SU-DHL-6 (cell line): ENCODE measurements at regions not wholly inside any gene's neighbourhood (a gene's known extent, or its start where the extent isn't known, plus 50 kb on each side); places are given as distances from the start of the nearest gene placed in this dataset.

Experiments
- H2AFZ ChIP-seq: fragments of 200-600 bp; sonication (generic); 2 replicates; pipeline ENCODE4 v1.6.1; 2014; ENCODE audit warnings: low read depth, mild to moderate bottlenecking, moderate library complexity, mixed read lengths, antibody characterized with exemption, low read length; ENCODE audit not compliant: severe bottlenecking
- H3F3A ChIP-seq: fragments of 200-600 bp; shearing (Covaris generic); 2 replicates; pipeline ENCODE4 v1.6.0; 2016; ENCODE audit warnings: antibody characterized with exemption, mild to moderate bottlenecking; ENCODE audit not compliant: insufficient read depth
- H3K27ac ChIP-seq: fragments of 200-600 bp; sonication (generic); 2 replicates; pipeline ENCODE4 v1.5.1; 2016; ENCODE audit warnings: low read depth, mild to moderate bottlenecking, low read length, moderate library complexity, mixed read lengths
- H3K27me3 ChIP-seq: fragments of 200-600 bp; sonication (generic), shearing (Covaris generic); 2 replicates; pipeline ENCODE4 v1.6.0; 2014; ENCODE audit warnings: mild to moderate bottlenecking, low read length
- H3K36me3 ChIP-seq: fragments of 200-600 bp; sonication (generic); 2 replicates; pipeline ENCODE4 v1.6.1; 2014; ENCODE audit warnings: mild to moderate bottlenecking, low read length, mixed read lengths
- H3K4me2 ChIP-seq: fragments of 300-600, 200-600 bp; shearing (Covaris generic), sonication (generic); 2 replicates; pipeline ENCODE4 v1.6.0; 2014; ENCODE audit warnings: low read length, low read depth, mild to moderate bottlenecking; ENCODE audit not compliant: poor library complexity, severe bottlenecking
- H3K4me3 ChIP-seq: fragments of 200-600 bp; sonication (generic); 2 replicates; pipeline ENCODE4 v1.5.1; 2014; ENCODE audit warnings: antibody characterized with exemption, low read length, mild to moderate bottlenecking, mixed read lengths; ENCODE audit not compliant: insufficient read depth, poor library complexity, severe bottlenecking
- H3K79me2 ChIP-seq: fragments of 200-600 bp; sonication (generic); 2 replicates; pipeline ENCODE4 v1.6.1; 2014; ENCODE audit warnings: mild to moderate bottlenecking, low read length, moderate library complexity; ENCODE audit not compliant: insufficient read depth
- H3K9ac ChIP-seq: fragments of 200-600 bp; sonication (generic); 2 replicates; pipeline ENCODE4 v1.7.0; 2014; ENCODE audit warnings: mild to moderate bottlenecking, low read length
- H3K9me2 ChIP-seq: fragments of 200-600 bp; sonication (generic); replicated peaks from 2 replicates; pipeline ENCODE4 v1.6.1; 2014; ENCODE audit warnings: low read length; ENCODE audit not compliant: insufficient read depth
- H3K9me3 ChIP-seq: fragments of 200-600 bp; sonication (generic); 2 replicates; pipeline ENCODE4 v1.6.1; 2014; ENCODE audit warnings: low read length, mixed read lengths; ENCODE audit not compliant: insufficient read depth
- H4K20me1 ChIP-seq: fragments of 200-600 bp; sonication (generic); 2 replicates; pipeline ENCODE4 v1.6.1; 2014; ENCODE audit warnings: low read depth, mild to moderate bottlenecking, antibody characterized with exemption, low read length, moderate library complexity, mixed read lengths
- EZH2phosphoT487 ChIP-seq: fragments of 200-600 bp; sonication (generic), shearing (Covaris generic); conservative IDR thresholded peaks from 2 replicates; pipeline ENCODE4 v1.6.1; 2018; ENCODE audit warnings: mild to moderate bottlenecking, antibody characterized with exemption, low read length, moderate library complexity, mixed read lengths
- TF ChIP-seq, protein P1 (sequence below): fragments of 200-600 bp; sonication (generic); IDR thresholded peaks from one replicate; pipeline ENCODE4 v1.5.1; 2017; ENCODE audit warnings: antibody characterized with exemption, mild to moderate bottlenecking, low read length, moderate library complexity; ENCODE audit not compliant: insufficient read depth, poor library complexity, severe bottlenecking

DNA sequence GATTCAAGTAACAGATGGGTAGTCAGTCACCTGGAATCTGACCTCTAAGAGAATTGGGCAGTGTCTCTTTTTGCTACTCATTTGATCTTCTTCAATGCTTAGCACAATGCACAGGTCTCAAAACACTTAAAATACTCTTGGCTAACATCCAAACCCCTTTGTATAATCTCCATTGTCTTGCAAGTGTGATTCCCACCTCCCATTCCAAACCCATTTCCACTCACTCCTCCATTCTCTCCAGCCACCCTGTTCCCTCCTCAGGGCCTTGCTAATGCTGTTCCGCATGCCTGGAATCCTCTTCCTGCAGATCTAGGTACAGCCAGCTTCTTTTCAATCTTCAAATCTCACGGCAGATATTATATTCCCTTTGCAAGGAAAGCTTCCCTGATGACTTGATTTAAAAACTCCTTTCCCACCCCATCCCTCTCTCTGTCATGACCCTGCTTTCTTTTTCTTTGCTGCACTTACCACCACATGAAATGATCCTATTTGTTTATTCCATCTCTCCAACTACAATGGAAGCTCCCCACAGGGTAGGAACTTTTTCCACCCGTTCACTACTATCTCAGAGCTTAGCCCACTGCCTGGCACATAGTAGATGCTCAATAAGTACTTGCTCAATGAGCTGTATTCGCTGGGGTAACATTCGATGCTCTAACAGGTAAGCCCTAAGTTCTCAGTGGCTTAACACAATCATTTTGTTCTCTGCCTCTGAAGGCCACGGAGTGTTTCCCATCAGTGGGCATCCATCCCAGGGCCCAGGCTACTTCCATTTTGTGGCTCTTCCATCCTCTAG is 121.7 kb downstream of the MN1 start:
- Histone ChIP-seq H3F3A (no peaks in the 10 kb centered on the region), H3K27ac (no peak overlapping the region), H3K4me3 (no peak overlapping the region), H3K36me3 (no peaks in the 10 kb centered on the region), H3K9me3 (no peaks in the 10 kb centered on the region), H3K4me2 (no peak overlapping the region), H2AFZ (no peak overlapping the region), H3K9me2 (no peaks in the 10 kb centered on the region), H3K9ac (no peak overlapping the region), H3K27me3 (no peaks in the 10 kb centered on the region), H3K79me2 (no peaks in the 10 kb centered on the region), H4K20me1 (no peaks in the 10 kb centered on the region)
- TF ChIP-seq, protein P1, sequence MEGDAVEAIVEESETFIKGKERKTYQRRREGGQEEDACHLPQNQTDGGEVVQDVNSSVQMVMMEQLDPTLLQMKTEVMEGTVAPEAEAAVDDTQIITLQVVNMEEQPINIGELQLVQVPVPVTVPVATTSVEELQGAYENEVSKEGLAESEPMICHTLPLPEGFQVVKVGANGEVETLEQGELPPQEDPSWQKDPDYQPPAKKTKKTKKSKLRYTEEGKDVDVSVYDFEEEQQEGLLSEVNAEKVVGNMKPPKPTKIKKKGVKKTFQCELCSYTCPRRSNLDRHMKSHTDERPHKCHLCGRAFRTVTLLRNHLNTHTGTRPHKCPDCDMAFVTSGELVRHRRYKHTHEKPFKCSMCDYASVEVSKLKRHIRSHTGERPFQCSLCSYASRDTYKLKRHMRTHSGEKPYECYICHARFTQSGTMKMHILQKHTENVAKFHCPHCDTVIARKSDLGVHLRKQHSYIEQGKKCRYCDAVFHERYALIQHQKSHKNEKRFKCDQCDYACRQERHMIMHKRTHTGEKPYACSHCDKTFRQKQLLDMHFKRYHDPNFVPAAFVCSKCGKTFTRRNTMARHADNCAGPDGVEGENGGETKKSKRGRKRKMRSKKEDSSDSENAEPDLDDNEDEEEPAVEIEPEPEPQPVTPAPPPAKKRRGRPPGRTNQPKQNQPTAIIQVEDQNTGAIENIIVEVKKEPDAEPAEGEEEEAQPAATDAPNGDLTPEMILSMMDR = no peak
- no peak for TF ChIP-seq EZH2phosphoT487

DNA sequence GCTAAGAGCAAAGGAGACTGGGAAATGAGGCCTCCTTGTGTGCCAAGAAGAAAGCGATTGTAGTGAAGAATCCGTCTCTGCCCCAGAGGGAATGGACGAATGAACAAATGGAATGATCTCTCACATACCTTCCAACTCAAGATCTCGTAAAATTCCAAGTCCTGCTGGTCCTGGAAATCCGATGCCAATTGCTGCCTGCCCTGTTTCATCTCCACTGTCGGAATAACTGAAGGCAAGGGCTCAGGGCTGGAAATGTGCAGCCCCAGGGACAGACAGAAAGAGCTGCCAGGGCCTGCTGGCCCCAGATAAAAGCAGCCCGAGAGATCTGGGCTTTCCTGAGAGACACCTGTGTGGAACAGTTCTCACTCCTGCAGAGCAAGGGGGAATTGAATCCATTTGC is 120.9 kb downstream of the MN1 start:
- H3K4me3 ChIP-seq = no peak overlapping the region
- no peaks in the 10 kb centered on the region for H3K79me2 ChIP-seq
- H3K9me3 ChIP-seq = no peaks in the 10 kb centered on the region
- H3K9ac ChIP-seq = no peak overlapping the region
- no peak overlapping the region for H3K27ac ChIP-seq
- TF ChIP-seq, protein P1 = no peak
- TF ChIP-seq EZH2phosphoT487 = no peak
- no peaks in the 10 kb centered on the region for H3K27me3 ChIP-seq
- no peaks in the 10 kb centered on the region for H3K9me2 ChIP-seq
- no peak overlapping the region for H2AFZ ChIP-seq
- H3K4me2 ChIP-seq = no peak overlapping the region
- H3F3A ChIP-seq = no peaks in the 10 kb centered on the region
- no peaks in the 10 kb centered on the region for H4K20me1 ChIP-seq
- H3K36me3 ChIP-seq = no peaks in the 10 kb centered on the region

DNA sequence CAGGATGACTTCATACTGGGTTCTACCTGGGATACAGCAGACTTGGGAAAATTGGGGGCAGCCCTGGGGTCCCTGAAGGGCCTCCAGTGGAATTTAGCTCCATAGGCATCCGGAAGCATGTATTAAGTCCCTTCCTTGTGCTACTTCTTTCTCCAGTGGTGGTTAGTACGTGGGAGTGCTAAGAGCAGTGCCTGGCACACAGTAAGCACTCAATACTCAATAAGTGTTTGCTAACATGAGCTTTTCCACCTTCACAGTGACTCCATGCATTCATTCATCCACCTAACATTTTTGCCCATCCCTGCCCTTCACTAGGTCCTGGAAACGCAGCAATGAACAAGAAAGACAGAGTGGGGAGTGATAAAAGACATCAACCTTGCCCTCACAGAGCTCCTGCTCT is 120.5 kb downstream of the MN1 start:
- TF ChIP-seq EZH2phosphoT487 = no peak
- TF ChIP-seq, protein P1 = no peak
- Histone ChIP-seq H3K4me2 (no peak overlapping the region), H4K20me1 (no peaks in the 10 kb centered on the region), H3K36me3 (no peaks in the 10 kb centered on the region), H3K27me3 (no peaks in the 10 kb centered on the region), H3K27ac (no peak overlapping the region), H3K9me2 (no peaks in the 10 kb centered on the region), H3F3A (no peaks in the 10 kb centered on the region), H2AFZ (no peak overlapping the region), H3K4me3 (no peak overlapping the region), H3K79me2 (no peaks in the 10 kb centered on the region), H3K9ac (no peak overlapping the region), H3K9me3 (no peaks in the 10 kb centered on the region)
